GOT3 (cell line): ENCODE measurements at regions not wholly inside any gene's neighbourhood (a gene's known extent, or its start where the extent isn't known, plus 50 kb on each side); places are given as distances from the start of the nearest gene placed in this dataset.
"Not testable (repeated sequence)": the region's sequence is repeated elsewhere in the genome, so short reads cannot be mapped to it uniquely, and the experiment has no call there.

Experiments
- DNase-seq: peaks from one replicate; lab custom pipeline; 2025; ENCODE audit warnings: mixed read lengths; lab: John Stamatoyannopoulos, UW

GRCh38 chr17:26936645-26937044 lies 357.3 kb upstream of the WSB1 start:
- DNase-seq: not testable (repeated sequence)

- not testable (repeated sequence) for DNase-seq
Measured at GRCh38 chr17:26937750-26938322, 356.1 kb upstream of the WSB1 start.

GRCh38 chr17:26939755-26940154 lies 354.2 kb upstream of the WSB1 start:
- DNase-seq: not testable (repeated sequence)

GRCh38 chr17:26940587-26940986 lies 353.3 kb upstream of the WSB1 start:
- DNase-seq: not testable (repeated sequence)

- no peak for DNase-seq
Measured at GRCh38 chr17:26962255-26963162, 331.4 kb upstream of the WSB1 start.

- no peak for DNase-seq
Measured at GRCh38 chr17:26963163-26963503, 330.8 kb upstream of the WSB1 start.

- not testable (repeated sequence) for DNase-seq
Measured at GRCh38 chr17:26965898-26966624, 327.9 kb upstream of the WSB1 start.

- DNase-seq: not testable (repeated sequence)
Measured at GRCh38 chr17:26966625-26967179, 327.2 kb upstream of the WSB1 start.

GRCh38 chr17:26981845-26982425 lies 312.0 kb upstream of the WSB1 start:
- not testable (repeated sequence) for DNase-seq

- DNase-seq: not testable (repeated sequence)
Measured at GRCh38 chr17:26982563-26982962, 311.4 kb upstream of the WSB1 start.

GRCh38 chr17:26987851-26988250 lies 306.1 kb upstream of the WSB1 start:
- DNase-seq: not testable (repeated sequence)

GRCh38 chr17:26994648-26995047 lies 299.3 kb upstream of the WSB1 start:
- not testable (repeated sequence) for DNase-seq

GRCh38 chr17:26996146-26996916 lies 297.6 kb upstream of the WSB1 start:
- DNase-seq: not testable (repeated sequence)

- DNase-seq: not testable (repeated sequence)
Measured at GRCh38 chr17:27007734-27008531, 286.0 kb upstream of the WSB1 start.

- no peak for DNase-seq
Measured at GRCh38 chr17:27009087-27009486, 284.8 kb upstream of the WSB1 start.

- DNase-seq: not testable (repeated sequence)
Measured at GRCh38 chr17:27010138-27010537, 283.8 kb upstream of the WSB1 start.

GRCh38 chr17:27030552-27030951 lies 263.4 kb upstream of the WSB1 start:
- not testable (repeated sequence) for DNase-seq

- DNase-seq: no peak
Measured at GRCh38 chr17:27038676-27039075, 255.2 kb upstream of the WSB1 start.

GRCh38 chr17:27045039-27045438 lies 248.9 kb upstream of the WSB1 start:
- DNase-seq: not testable (repeated sequence)

- no peak for DNase-seq
Measured at GRCh38 chr17:27049104-27049784, 244.7 kb upstream of the WSB1 start.
